Tongue (tissue), 1 donor: ENCODE measurements at regions not wholly inside any gene's neighbourhood (a gene's known extent, or its start where the extent isn't known, plus 50 kb on each side); places are given as distances from the start of the nearest gene placed in this dataset.

Source experiments
- DNase-seq: peaks from one replicate; pipeline ENCODE4 v3.0.0-alpha.2; 2015

DNA sequence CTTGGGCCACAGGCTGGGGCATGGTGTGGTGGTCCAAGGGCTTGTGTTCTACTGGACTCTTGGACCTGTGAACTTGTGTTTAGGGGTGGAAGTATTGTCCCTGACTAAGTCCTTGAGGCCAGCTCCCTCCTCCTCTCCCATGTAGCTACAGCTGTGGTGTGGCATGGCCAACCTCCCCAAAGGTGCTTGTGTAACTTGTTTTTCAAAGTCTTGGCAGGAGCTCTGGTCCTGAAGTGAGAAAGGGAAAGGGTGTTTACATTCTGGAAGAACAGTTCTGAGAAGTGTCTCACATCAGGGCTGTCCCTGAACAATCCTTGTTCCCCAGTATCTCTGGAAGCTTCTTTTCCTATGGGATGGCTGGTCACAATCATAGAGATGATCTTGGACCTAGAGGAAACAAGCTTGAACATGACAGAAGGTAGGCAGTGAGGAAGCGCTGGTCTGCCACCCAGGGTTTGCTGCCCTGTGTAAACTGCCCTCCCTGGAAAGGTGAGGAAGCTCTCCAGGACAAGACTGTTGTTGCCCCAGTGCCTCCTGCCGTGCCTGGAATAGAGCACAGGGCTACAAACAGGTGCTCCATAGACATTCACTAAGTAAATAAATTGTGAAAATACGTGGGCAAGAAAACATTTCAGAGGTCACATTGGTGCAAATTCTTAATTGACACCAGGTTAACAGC is 64.6 kb upstream of the KLF9 start:
- DNase-seq = no peak

DNA sequence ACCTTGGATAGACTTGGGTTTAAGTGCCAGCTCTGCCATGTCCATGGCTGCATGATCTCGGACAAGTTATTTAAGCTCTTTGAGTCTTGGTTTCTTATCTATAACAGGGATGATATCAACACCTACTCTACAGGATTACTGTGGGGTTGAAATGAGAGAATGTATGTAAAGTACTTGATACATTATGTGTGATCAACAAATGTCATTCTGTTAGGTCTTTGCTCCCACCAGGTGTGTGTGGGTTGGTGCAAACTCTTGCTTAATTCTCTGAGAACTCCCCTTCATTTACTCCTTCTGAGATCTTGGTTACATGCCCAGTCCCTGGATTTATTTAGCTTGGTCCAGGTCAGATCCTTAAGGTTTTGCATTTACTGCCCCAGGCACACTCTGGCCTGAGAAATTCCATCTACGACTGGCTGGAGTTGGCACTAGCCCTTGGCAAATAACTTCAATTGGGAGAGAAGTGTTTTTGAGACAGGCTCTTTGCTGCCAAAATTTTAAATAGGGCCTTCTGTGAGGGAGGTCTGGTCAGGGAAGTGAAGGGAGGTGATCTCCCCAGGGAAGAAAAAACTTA is 63.5 kb upstream of the KLF9 start:
- no peak for DNase-seq

DNA sequence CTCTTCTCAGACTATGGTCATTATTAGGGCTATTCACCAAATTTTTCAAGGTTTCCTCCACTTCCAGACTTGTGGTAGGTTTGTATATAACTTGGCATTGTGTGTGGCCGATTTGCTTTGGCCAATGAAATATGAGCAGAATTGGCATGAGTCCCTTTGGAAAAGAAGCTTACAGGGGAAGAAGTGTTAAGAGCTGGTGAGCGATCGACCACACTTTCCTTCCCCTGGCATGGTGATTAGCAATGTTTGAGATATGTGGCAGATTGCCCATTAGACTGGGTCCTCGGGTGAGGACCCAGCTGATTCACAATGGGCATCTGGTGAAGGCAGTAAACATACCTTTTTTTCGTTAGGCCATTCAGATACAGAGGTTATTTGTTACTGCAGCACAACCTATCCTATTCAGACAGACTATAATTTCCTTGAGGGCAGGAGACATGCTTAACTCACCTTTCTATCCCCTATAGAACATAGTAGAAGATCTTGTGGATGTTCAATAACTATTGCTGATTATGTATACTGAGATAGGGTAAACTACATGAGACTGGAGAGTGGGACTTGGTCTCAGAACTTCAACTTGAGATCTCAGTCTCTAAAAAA is 62.8 kb upstream of the KLF9 start:
- peak; percentile 27 for DNase-seq

DNA sequence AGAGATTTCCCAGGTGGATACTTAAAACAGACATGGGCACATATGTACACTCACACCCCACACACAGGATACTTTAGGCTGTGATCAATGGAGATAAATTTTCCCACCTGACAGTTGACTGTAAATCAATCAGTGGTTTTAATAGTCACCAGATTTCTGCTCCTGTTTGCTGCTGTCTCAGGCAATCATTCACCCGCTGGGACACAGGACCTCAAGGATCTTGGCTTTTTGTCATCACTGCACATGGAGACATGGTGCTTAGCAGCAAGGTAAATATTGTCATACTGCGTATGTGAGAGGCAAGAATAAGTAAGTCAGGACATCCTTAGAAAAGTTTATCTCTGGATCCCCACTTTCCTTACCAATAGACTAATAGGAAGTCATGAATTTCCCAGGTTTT is 60.8 kb upstream of the KLF9 start:
- DNase-seq = peak; percentile 23

DNA sequence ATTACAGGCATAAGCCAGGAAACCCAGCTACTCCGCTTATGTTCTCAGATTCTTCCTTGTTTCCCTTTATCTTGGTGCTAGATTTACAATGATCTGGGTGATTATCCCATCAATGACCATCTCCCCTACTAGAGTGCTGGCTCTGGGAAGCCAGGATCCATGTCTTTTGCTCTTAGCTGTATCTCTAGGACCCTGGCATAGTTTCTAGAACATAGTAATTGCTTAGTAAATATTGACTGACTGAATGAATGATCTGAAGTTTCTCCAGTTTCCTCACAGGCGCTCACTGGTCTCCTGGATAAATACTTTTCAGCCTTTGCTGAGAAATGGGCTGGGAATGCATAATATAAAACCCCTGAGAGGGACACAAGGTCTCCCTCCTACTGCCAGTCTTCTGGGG is 60.0 kb upstream of the KLF9 start:
- no peak for DNase-seq

DNA sequence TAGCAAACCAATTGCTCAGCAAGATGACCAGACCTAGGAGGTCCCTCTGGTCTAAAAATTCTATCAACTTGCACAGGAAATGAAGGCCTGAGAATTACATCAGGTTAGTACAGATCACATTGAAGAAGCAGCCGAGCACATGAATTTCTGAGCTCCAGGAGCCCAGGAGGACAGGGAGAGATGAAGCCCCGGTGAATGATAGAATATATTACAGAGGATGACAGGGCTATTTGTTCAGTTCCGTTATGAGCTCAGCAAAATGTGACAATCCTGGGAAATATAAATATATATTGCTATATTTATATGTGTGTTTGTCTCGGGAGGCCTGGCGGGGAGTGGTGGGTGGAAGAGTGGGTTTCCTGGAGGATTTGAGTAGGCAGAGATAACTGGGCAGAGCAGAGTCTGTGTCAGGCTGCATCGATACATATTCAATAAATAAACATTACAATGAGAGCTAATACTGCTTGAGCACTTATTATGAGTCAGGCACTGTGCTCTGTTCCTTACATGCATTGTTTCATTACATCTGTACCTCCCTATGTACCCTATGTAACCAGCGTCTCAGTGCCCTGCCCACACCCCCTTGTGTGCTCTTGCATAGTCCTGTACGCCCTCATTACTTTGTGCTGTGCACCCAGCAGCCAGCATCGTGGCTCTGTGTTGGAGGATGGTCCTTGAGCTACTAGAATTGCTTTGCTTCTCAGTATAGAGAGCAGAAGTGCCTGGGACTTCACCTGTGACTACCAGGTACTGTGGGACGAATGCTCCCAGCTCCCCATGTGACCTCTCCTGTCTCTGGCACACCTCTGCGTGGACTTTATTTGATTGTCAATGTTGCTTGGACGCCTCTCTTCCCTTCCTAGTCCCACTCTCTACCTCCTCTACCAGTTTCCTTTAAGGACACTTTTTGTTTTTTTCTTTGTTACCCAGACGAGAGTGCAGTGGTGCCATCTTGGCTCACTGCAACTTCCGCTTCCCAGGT is 58.1 kb upstream of the KLF9 start:
- no peak for DNase-seq

DNA sequence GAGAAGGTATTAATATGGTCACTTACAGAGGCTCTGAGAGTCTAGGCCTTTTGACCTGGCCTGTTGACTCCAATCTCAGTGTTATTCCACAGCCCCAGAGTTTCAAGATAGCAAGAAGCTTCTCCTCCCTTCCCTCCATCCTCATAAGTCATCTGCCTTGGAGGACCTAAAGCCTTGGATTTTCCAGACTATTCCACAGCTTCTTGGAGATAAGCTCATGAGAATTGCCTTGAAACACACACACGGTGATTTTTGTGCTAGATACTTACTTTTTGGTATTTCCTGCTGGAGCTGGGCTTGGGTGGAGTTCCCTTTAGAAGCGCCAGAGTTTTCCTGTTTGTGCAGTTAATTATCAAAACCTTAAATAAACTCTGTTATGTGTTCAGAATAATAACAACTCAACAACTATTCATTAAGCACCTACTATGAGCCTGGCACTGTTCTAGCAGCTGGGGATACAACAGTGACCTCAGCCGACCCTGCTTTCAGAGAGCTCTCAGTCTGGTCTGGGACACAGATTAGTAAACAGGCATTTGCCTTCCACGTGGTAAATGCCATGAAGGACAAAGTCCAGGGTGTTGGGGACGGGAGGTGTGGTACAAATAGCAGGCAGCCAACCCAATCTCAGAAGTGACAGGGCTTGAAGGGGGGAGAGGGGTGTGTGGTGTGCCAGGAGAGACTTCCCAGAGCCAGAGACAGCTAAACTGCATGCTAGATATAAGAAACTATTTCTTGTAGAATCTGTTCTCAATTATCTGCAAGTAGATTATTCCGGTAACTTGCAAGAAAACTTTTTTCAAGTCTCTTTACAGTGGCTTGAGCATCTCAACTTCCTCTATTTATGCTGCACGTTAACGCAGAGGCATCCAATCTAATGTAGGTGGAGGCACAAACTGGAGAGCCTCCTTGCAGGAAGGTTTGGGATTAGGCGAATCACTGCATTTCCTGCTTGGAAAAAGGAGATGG is 55.9 kb upstream of the KLF9 start:
- no peak for DNase-seq

DNA sequence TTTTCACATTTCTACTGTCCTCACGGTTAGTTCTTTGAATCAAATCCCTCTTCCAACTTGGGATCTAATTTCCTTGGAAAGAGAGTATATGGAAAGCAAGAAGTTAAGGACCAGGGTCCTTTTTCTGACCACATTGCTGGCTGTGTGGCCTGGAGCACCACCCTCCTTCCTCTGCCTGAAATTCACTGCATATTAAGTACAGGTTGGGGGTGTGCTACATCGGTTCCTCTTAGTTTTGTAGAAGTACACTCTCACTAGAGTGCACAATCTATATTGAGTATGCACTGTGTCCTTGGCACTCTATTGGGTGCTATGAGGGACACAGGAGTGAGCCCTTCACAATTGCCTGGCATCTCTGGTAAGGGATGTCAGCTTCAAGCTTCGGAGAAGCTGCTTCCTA is 53.8 kb upstream of the KLF9 start:
- DNase-seq = no peak

DNA sequence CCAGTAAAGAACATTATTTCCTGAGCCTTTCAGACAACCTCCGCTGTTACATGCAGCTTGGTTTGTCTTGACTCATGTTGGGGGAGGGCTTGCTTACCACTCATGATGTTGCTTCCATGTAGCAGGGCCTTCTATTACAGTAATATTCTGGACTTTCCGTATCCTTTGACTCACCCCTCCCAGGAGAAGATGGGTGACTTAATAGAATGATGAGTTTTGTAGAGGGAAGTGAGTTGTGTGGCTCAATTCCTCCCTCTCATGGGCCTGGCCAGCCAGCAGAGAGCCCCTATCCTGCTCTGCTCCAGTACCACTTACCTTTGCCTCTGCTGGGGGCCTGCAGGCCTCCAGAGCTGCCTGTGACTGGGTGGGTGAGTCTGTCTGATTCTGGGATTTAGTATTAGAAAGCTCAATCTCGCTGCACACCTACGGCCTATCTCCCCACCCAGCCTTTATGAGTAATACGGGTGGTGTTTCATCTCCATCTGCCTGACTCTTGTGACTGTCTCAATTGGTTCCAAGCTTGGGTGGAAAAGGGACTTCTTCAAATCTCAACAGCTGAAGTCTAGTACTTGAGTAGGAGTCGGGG is 52.6 kb upstream of the KLF9 start:
- DNase-seq = no peak

DNA sequence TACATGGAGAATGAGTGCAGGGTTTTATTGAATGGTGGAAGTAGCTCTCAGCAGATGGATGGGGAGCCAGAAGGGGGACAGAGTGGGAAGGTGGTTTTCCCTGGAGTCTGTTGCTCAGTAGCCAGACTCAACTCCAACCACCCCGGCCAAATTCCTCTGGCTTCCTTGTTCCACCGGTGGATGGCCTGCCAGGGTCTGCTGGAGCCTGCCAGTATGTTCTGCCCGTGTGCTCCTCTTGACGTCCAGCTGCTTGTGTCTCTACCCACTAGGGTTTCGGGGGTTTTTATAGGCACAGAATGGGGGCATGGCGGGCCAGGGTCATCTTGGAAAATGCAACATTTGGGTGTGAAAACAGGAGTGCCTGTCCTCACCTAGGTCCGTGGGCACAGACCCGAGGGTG is 51.4 kb upstream of the KLF9 start:
- DNase-seq = no peak

DNA sequence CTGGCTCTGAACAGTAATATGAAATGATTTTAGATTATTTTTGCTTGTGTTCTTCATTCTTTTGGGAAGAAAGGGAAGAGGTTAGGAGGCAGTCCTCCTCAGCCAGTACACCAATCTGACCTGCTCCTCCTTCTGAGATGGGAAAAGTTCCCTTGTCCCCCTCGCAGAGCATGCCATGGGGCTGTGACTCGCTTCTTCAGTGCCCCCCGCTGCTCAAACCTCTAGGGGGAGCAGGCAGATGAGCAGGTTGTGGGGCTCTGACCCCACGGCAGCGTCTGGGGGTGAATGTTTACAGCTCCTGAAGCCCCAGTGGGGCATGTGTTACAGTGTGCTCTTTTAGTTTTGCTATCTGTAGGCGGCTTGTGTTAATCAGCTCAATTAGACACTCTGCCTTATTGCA is 50.9 kb upstream of the KLF9 start:
- no peak for DNase-seq
